ENCODE measurements at regions not wholly inside any gene's neighbourhood (a gene's known extent, or its start where the extent isn't known, plus 50 kb on each side); places are given as distances from the start of the nearest gene placed in this dataset.

- TF ChIP-seq CTCF (IDR thresholded peaks at IDR 0.05; ENCODE audit: control insufficient read depth, extremely low read depth, insufficient read depth) = no peak
- no peak overlapping the region for H3K4me3 ChIP-seq (ENCODE audit: low read depth, low read length)
- no peak for DNase-seq (ENCODE audit: low read depth)
Observed at GRCh38 chr7:25615003-25615402, 386.7 kb upstream of the NPVF start.

GRCh38 chr7:25615593-25615992 lies 387.3 kb upstream of the NPVF start:
- H3K4me3 ChIP-seq (ENCODE audit: low read depth, low read length) = no peak overlapping the region
- no peak for TF ChIP-seq CTCF (IDR thresholded peaks at IDR 0.05; ENCODE audit: control insufficient read depth, extremely low read depth, insufficient read depth)

GRCh38 chr7:25617214-25617613 lies 388.9 kb upstream of the NPVF start:
- TF ChIP-seq CTCF (IDR thresholded peaks at IDR 0.05; ENCODE audit: control insufficient read depth, extremely low read depth, insufficient read depth) = no peak

More at GRCh38 chr7:25615593-25615992, 387.3 kb upstream of the NPVF start:
- DNase-seq (ENCODE audit: low read depth) = no peak

GRCh38 chr7:25617673-25618072 lies 389.4 kb upstream of the NPVF start:
- no peak overlapping the region for H3K4me3 ChIP-seq (ENCODE audit: low read depth, low read length)
- no peak for DNase-seq (ENCODE audit: low read depth)
- TF ChIP-seq CTCF (IDR thresholded peaks at IDR 0.05; ENCODE audit: control insufficient read depth, extremely low read depth, insufficient read depth) = no peak

More at GRCh38 chr7:25617214-25617613, 388.9 kb upstream of the NPVF start:
- DNase-seq (ENCODE audit: low read depth) = no peak
- H3K4me3 ChIP-seq (ENCODE audit: low read depth, low read length) = no peak overlapping the region

GRCh38 chr7:25619381-25619780 lies 391.1 kb upstream of the NPVF start:
- no peak for DNase-seq (ENCODE audit: low read depth)
- no peak for TF ChIP-seq CTCF (IDR thresholded peaks at IDR 0.05; ENCODE audit: control insufficient read depth, extremely low read depth, insufficient read depth)
- H3K4me3 ChIP-seq (ENCODE audit: low read depth, low read length) = no peak overlapping the region

GRCh38 chr7:25619963-25620799 lies 391.9 kb upstream of the NPVF start:
- no peak overlapping the region for H3K4me3 ChIP-seq (ENCODE audit: low read depth, low read length)
- peak; percentile 47 for DNase-seq (ENCODE audit: low read depth)
- TF ChIP-seq CTCF (IDR thresholded peaks at IDR 0.05; ENCODE audit: control insufficient read depth, extremely low read depth, insufficient read depth) = no peak

GRCh38 chr7:25621993-25622392 lies 393.7 kb upstream of the NPVF start:
- H3K4me3 ChIP-seq (ENCODE audit: low read depth, low read length) = no peak overlapping the region

More at GRCh38 chr7:25621993-25622392, 393.7 kb upstream of the NPVF start:
- no peak for TF ChIP-seq CTCF (IDR thresholded peaks at IDR 0.05; ENCODE audit: control insufficient read depth, extremely low read depth, insufficient read depth)
- no peak for DNase-seq (ENCODE audit: low read depth)

Data from LNCaP clone FGC (cell line).